ENCODE measurements at regions not wholly inside any gene's neighbourhood (a gene's known extent, or its start where the extent isn't known, plus 50 kb on each side); places are given as distances from the start of the nearest gene placed in this dataset.

DNA sequence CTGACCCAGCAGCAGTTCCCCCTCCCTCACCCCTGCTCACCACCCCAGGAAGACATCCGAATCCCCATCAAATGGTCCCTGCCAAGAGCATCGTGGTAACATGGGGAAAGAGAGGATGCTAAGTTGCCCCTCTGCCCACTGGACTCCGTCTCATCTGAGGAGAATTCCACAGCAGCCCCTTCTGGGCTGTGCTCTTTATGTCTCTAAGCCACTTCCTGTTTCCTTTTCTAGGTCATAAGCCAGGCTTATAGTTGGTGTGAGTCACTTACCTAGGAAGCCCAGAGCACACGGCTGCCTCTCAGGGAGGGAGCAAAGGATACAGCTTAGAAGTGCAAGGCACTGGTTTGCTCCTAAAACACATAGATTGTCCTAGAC is 76.0 kb downstream of the VCPKMT start:
- TF ChIP-seq EZH2 (IDR thresholded peaks at IDR 0.05; ENCODE audit: insufficient read depth, poor library complexity, severe bottlenecking) (no peak), EZH2phosphoT487 (IDR thresholded peaks at IDR 0.05; ENCODE audit: insufficient read depth, low read depth) (no peak)
